ENCODE measurements at regions not wholly inside any gene's neighbourhood (a gene's known extent, or its start where the extent isn't known, plus 50 kb on each side); places are given as distances from the start of the nearest gene placed in this dataset.

GRCh38 chr18:39244242-39244641 is 1678.6 kb upstream of the CELF4 start:
- H3K36me3 ChIP-seq (ENCODE audit: control insufficient read depth in 2 of 2, extremely low read depth in 1 of 2, insufficient read depth in 1 of 2, low read length in 1 of 2), result no peaks in the 10 kb centered on the region
- ChIA-PET POLR2A (no interaction called here), CTCF (no interaction called here)
- Mint-ChIP-seq H3K4me3 (no peak overlapping the region), H3K27me3 (no peaks in the 10 kb centered on the region), H3K27ac (no peak overlapping the region), H3K4me1 (no peaks in the 10 kb centered on the region), H3K36me3 (no peaks in the 10 kb centered on the region), H3K9me3 (peaks cover 0 to 8% (median 0%) of the 10 kb centered on the region in 3 donors)
- DNase-seq (no peak), ATAC-seq (replicated peaks in 1 of 4) (no peak)
- no CpG with 5 or more reads among the region's 1 CpG for WGBS (ENCODE audit: insufficient coverage)
- no peak overlapping the region for H3K4me3 ChIP-seq (ENCODE audit: control insufficient read depth in 1 of 2, extremely low read depth in 1 of 2, low read length in 1 of 2)
- no peaks in the 10 kb centered on the region for H3K27me3 ChIP-seq (replicated peaks in 1 of 2; ENCODE audit: control insufficient read depth in 2 of 2, extremely low read depth in 1 of 2, insufficient read depth in 2 of 2, low read length in 1 of 2)
- H3K9me3 ChIP-seq, result no peaks in the 10 kb centered on the region
- H3K27ac ChIP-seq (ENCODE audit: low read length), result no peak overlapping the region
- no peaks in the 10 kb centered on the region for H3K4me1 ChIP-seq (ENCODE audit: control insufficient read depth in 1 of 2, extremely low read depth in 1 of 2, insufficient read depth in 2 of 2, low read length in 2 of 2)

GRCh38 chr18:39241534-39241933 is 1675.9 kb upstream of the CELF4 start:
- Histone ChIP-seq H3K9me3 (no peaks in the 10 kb centered on the region), H3K4me1 (ENCODE audit: control insufficient read depth in 1 of 2, extremely low read depth in 1 of 2, insufficient read depth in 2 of 2, low read length in 2 of 2) (no peaks in the 10 kb centered on the region), H3K27me3 (replicated peaks in 1 of 2; ENCODE audit: control insufficient read depth in 2 of 2, extremely low read depth in 1 of 2, insufficient read depth in 2 of 2, low read length in 1 of 2) (no peaks in the 10 kb centered on the region), H3K36me3 (ENCODE audit: control insufficient read depth in 2 of 2, extremely low read depth in 1 of 2, insufficient read depth in 1 of 2, low read length in 1 of 2) (no peaks in the 10 kb centered on the region), H3K4me3 (ENCODE audit: control insufficient read depth in 1 of 2, extremely low read depth in 1 of 2, low read length in 1 of 2) (no peak overlapping the region), H3K27ac (ENCODE audit: low read length) (no peak overlapping the region)
- no peaks in the 10 kb centered on the region for H3K4me1 Mint-ChIP-seq
- DNase-seq, result no peak
- POLR2A ChIA-PET, result no interaction called here
- no peak for ATAC-seq (replicated peaks in 1 of 4)
- 80% methylated on average over 1 of the region's 3 CpGs for WGBS (ENCODE audit: insufficient coverage)
- no peak overlapping the region for H3K4me3 Mint-ChIP-seq
- H3K36me3 Mint-ChIP-seq, result no peaks in the 10 kb centered on the region
- H3K9me3 Mint-ChIP-seq, result peaks cover 0 to 8% (median 6%) of the 10 kb centered on the region in 3 donors
- CTCF ChIA-PET, result no interaction called here
- no peak overlapping the region for H3K27ac Mint-ChIP-seq
- H3K27me3 Mint-ChIP-seq, result no peaks in the 10 kb centered on the region

GRCh38 chr18:39238981-39239660 is 1673.5 kb upstream of the CELF4 start:
- H3K27me3 ChIP-seq (replicated peaks in 1 of 2; ENCODE audit: control insufficient read depth in 2 of 2, extremely low read depth in 1 of 2, insufficient read depth in 2 of 2, low read length in 1 of 2), result no peaks in the 10 kb centered on the region
- WGBS (ENCODE audit: insufficient coverage), result no CpG with 5 or more reads among the region's 5 CpGs
- CTCF ChIA-PET, result no interaction called here
- Mint-ChIP-seq H3K27me3 (no peaks in the 10 kb centered on the region), H3K4me3 (no peak overlapping the region), H3K4me1 (no peaks in the 10 kb centered on the region), H3K27ac (no peak overlapping the region), H3K9me3 (peaks cover 4 to 6% (median 5%) of the 10 kb centered on the region in 3 donors), H3K36me3 (no peaks in the 10 kb centered on the region)
- H3K36me3 ChIP-seq (ENCODE audit: control insufficient read depth in 2 of 2, extremely low read depth in 1 of 2, insufficient read depth in 1 of 2, low read length in 1 of 2), result no peaks in the 10 kb centered on the region
- ATAC-seq (replicated peaks in 1 of 4) (no peak), DNase-seq (no peak)
- POLR2A ChIA-PET, result no interaction called here
- no peaks in the 10 kb centered on the region for H3K4me1 ChIP-seq (ENCODE audit: control insufficient read depth in 1 of 2, extremely low read depth in 1 of 2, insufficient read depth in 2 of 2, low read length in 2 of 2)
- no peaks in the 10 kb centered on the region for H3K9me3 ChIP-seq
- no peak overlapping the region for H3K27ac ChIP-seq (ENCODE audit: low read length)
- H3K4me3 ChIP-seq (ENCODE audit: control insufficient read depth in 1 of 2, extremely low read depth in 1 of 2, low read length in 1 of 2), result no peak overlapping the region

- Mint-ChIP-seq H3K4me1 (no peaks in the 10 kb centered on the region), H3K27ac (no peak overlapping the region), H3K9me3 (peaks cover 4 to 8% (median 5%) of the 10 kb centered on the region in 3 donors), H3K36me3 (no peaks in the 10 kb centered on the region), H3K27me3 (no peaks in the 10 kb centered on the region), H3K4me3 (no peak overlapping the region)
- ATAC-seq (replicated peaks in 1 of 4) (no peak), DNase-seq (no peak)
- Histone ChIP-seq H3K27ac (ENCODE audit: low read length) (no peak overlapping the region), H3K27me3 (replicated peaks in 1 of 2; ENCODE audit: control insufficient read depth in 2 of 2, extremely low read depth in 1 of 2, insufficient read depth in 2 of 2, low read length in 1 of 2) (no peaks in the 10 kb centered on the region), H3K4me3 (ENCODE audit: control insufficient read depth in 1 of 2, extremely low read depth in 1 of 2, low read length in 1 of 2) (no peak overlapping the region), H3K9me3 (no peaks in the 10 kb centered on the region), H3K4me1 (ENCODE audit: control insufficient read depth in 1 of 2, extremely low read depth in 1 of 2, insufficient read depth in 2 of 2, low read length in 2 of 2) (no peaks in the 10 kb centered on the region), H3K36me3 (ENCODE audit: control insufficient read depth in 2 of 2, extremely low read depth in 1 of 2, insufficient read depth in 1 of 2, low read length in 1 of 2) (no peaks in the 10 kb centered on the region)
- ChIA-PET CTCF (no interaction called here), POLR2A (no interaction called here)
- 90% methylated on average over 17 of the region's 19 CpGs for WGBS (ENCODE audit: insufficient coverage)
Observed at GRCh38 chr18:39235118-39235719, 1669.6 kb upstream of the CELF4 start.

GRCh38 chr18:39232937-39233336 is 1667.3 kb upstream of the CELF4 start:
- POLR2A ChIA-PET, result no interaction called here
- CTCF ChIA-PET, result no interaction called here
- no peaks in the 10 kb centered on the region for H3K4me1 Mint-ChIP-seq
- Histone ChIP-seq H3K9me3 (no peaks in the 10 kb centered on the region), H3K4me1 (ENCODE audit: control insufficient read depth in 1 of 2, extremely low read depth in 1 of 2, insufficient read depth in 2 of 2, low read length in 2 of 2) (no peaks in the 10 kb centered on the region), H3K27ac (ENCODE audit: low read length) (no peak overlapping the region), H3K4me3 (ENCODE audit: control insufficient read depth in 1 of 2, extremely low read depth in 1 of 2, low read length in 1 of 2) (no peak overlapping the region), H3K27me3 (replicated peaks in 1 of 2; ENCODE audit: control insufficient read depth in 2 of 2, extremely low read depth in 1 of 2, insufficient read depth in 2 of 2, low read length in 1 of 2) (no peaks in the 10 kb centered on the region), H3K36me3 (ENCODE audit: control insufficient read depth in 2 of 2, extremely low read depth in 1 of 2, insufficient read depth in 1 of 2, low read length in 1 of 2) (no peaks in the 10 kb centered on the region)
- H3K9me3 Mint-ChIP-seq, result peaks cover 10 to 17% (median 11%) of the 10 kb centered on the region in 3 donors
- no peaks in the 10 kb centered on the region for H3K36me3 Mint-ChIP-seq
- 77% methylated on average over 7 of the region's 8 CpGs for WGBS (ENCODE audit: insufficient coverage)
- H3K27me3 Mint-ChIP-seq, result no peaks in the 10 kb centered on the region
- no peak overlapping the region for H3K4me3 Mint-ChIP-seq
- H3K27ac Mint-ChIP-seq, result no peak overlapping the region
- DNase-seq (no peak), ATAC-seq (replicated peaks in 1 of 4) (no peak)

GRCh38 chr18:39232490-39232889 is 1666.9 kb upstream of the CELF4 start:
- H3K4me3 Mint-ChIP-seq, result no peak overlapping the region
- Histone ChIP-seq H3K9me3 (no peaks in the 10 kb centered on the region), H3K4me1 (ENCODE audit: control insufficient read depth in 1 of 2, extremely low read depth in 1 of 2, insufficient read depth in 2 of 2, low read length in 2 of 2) (no peaks in the 10 kb centered on the region), H3K4me3 (ENCODE audit: control insufficient read depth in 1 of 2, extremely low read depth in 1 of 2, low read length in 1 of 2) (no peak overlapping the region), H3K27me3 (replicated peaks in 1 of 2; ENCODE audit: control insufficient read depth in 2 of 2, extremely low read depth in 1 of 2, insufficient read depth in 2 of 2, low read length in 1 of 2) (no peaks in the 10 kb centered on the region), H3K27ac (ENCODE audit: low read length) (no peak overlapping the region), H3K36me3 (ENCODE audit: control insufficient read depth in 2 of 2, extremely low read depth in 1 of 2, insufficient read depth in 1 of 2, low read length in 1 of 2) (no peaks in the 10 kb centered on the region)
- peaks cover 10 to 14% (median 11%) of the 10 kb centered on the region in 3 donors for H3K9me3 Mint-ChIP-seq
- POLR2A ChIA-PET, result no interaction called here
- H3K4me1 Mint-ChIP-seq, result no peaks in the 10 kb centered on the region
- no peak for DNase-seq
- no peaks in the 10 kb centered on the region for H3K36me3 Mint-ChIP-seq
- ATAC-seq (replicated peaks in 1 of 4), result no peak
- H3K27me3 Mint-ChIP-seq, result no peaks in the 10 kb centered on the region
- no peak overlapping the region for H3K27ac Mint-ChIP-seq
- 67% methylated on average over 1 of the region's 2 CpGs for WGBS (ENCODE audit: insufficient coverage)
- CTCF ChIA-PET, result no interaction called here

Measured in T-cell (primary cell).